GM19351 (cell line): ENCODE measurements at regions not wholly inside any gene's neighbourhood (a gene's known extent, or its start where the extent isn't known, plus 50 kb on each side); places are given as distances from the start of the nearest gene placed in this dataset.
"Not testable (repeated sequence)": the region's sequence is repeated elsewhere in the genome, so short reads cannot be mapped to it uniquely, and the experiment has no call there.

Experiments
- ATAC-seq: cut with Tn5 transposase; IDR thresholded peaks from one replicate; pipeline ENCODE4 v1.9.1; 2021; ENCODE audit warnings: mild to moderate bottlenecking, moderate library complexity; ENCODE audit not compliant: unreplicated experiment

- no peak for ATAC-seq
Measured at GRCh38 chr2:142668420-142668819, 209.0 kb upstream of the KYNU start.

GRCh38 chr2:142665241-142665640 lies 212.2 kb upstream of the KYNU start:
- no peak for ATAC-seq

GRCh38 chr2:142650601-142651000 lies 226.9 kb upstream of the KYNU start:
- no peak for ATAC-seq

- ATAC-seq: no peak
Measured at GRCh38 chr2:142649581-142649980, 227.9 kb upstream of the KYNU start.

GRCh38 chr2:142642650-142643049 lies 234.8 kb upstream of the KYNU start:
- ATAC-seq: no peak

- ATAC-seq: no peak
Measured at GRCh38 chr2:142629193-142629592, 248.3 kb upstream of the KYNU start.

GRCh38 chr2:142621287-142621686 lies 256.2 kb upstream of the KYNU start:
- no peak for ATAC-seq

GRCh38 chr2:142617461-142617860 lies 260.0 kb upstream of the KYNU start:
- ATAC-seq: no peak

- no peak for ATAC-seq
Measured at GRCh38 chr2:142615876-142616275, 261.6 kb upstream of the KYNU start.

GRCh38 chr2:142613193-142613592 lies 264.3 kb upstream of the KYNU start:
- ATAC-seq: not testable (repeated sequence)

GRCh38 chr2:142605421-142605820 lies 272.0 kb upstream of the KYNU start:
- ATAC-seq: no peak

- ATAC-seq: no peak
Measured at GRCh38 chr2:142603759-142604158, 273.7 kb upstream of the KYNU start.

GRCh38 chr2:142602418-142602989 lies 275.0 kb upstream of the KYNU start:
- ATAC-seq: no peak

GRCh38 chr2:142601794-142602193 lies 275.7 kb upstream of the KYNU start:
- ATAC-seq: no peak

- ATAC-seq: no peak
Measured at GRCh38 chr2:142599504-142599903, 278.0 kb upstream of the KYNU start.

- no peak for ATAC-seq
Measured at GRCh38 chr2:142598846-142599245, 278.6 kb upstream of the KYNU start.

- no peak for ATAC-seq
Measured at GRCh38 chr2:142596334-142597088, 281.0 kb upstream of the KYNU start.

GRCh38 chr2:142594935-142595334 lies 282.5 kb upstream of the KYNU start:
- no peak for ATAC-seq

GRCh38 chr2:142592171-142592570 lies 285.3 kb upstream of the KYNU start:
- ATAC-seq: no peak

GRCh38 chr2:142591420-142591819 lies 286.0 kb upstream of the KYNU start:
- no peak for ATAC-seq

GRCh38 chr2:142588269-142588668 lies 289.2 kb upstream of the KYNU start:
- ATAC-seq: no peak

- ATAC-seq: no peak
Measured at GRCh38 chr2:142586693-142587580, 290.5 kb upstream of the KYNU start.
